Stimulated activated CD4-positive, alpha-beta T cell treated with anti-CD3 and anti-CD28 coated beads, Interleukin-15, amount 100 ng/mL, for 48 hours (primary cell): ENCODE measurements at regions not wholly inside any gene's neighbourhood (a gene's known extent, or its start where the extent isn't known, plus 50 kb on each side); places are given as distances from the start of the nearest gene placed in this dataset.
"Not testable (repeated sequence)": the region's sequence is repeated elsewhere in the genome, so short reads cannot be mapped to it uniquely, and the experiment has no call there.

Source experiments
- DNase-seq, 2 donors: peaks; one replicate each; pipeline ENCODE4 v3.0.0-alpha.2; 2020; ENCODE audit warnings: low read depth in 2 of 2

- DNase-seq = not testable (repeated sequence)
Observed at GRCh38 chr5:166810093-166810658, 1481.3 kb upstream of the WWC1 start.

GRCh38 chr5:166810721-166811120 lies 1480.7 kb upstream of the WWC1 start:
- no peak for DNase-seq

- no peak for DNase-seq
Observed at GRCh38 chr5:166823360-166823759, 1468.1 kb upstream of the WWC1 start.

- no peak for DNase-seq
Observed at GRCh38 chr5:166834246-166834645, 1457.2 kb upstream of the WWC1 start.

- no peak for DNase-seq
Observed at GRCh38 chr5:166845044-166845443, 1446.4 kb upstream of the WWC1 start.

- DNase-seq = no peak
Observed at GRCh38 chr5:166856791-166857190, 1434.7 kb upstream of the WWC1 start.

- DNase-seq = no peak
Observed at GRCh38 chr5:166860426-166860825, 1431.0 kb upstream of the WWC1 start.

GRCh38 chr5:166862581-166862980 lies 1428.9 kb upstream of the WWC1 start:
- DNase-seq = no peak

- DNase-seq = no peak
Observed at GRCh38 chr5:166865206-166865605, 1426.2 kb upstream of the WWC1 start.

GRCh38 chr5:166880456-166880855 lies 1411.0 kb upstream of the WWC1 start:
- DNase-seq = no peak

GRCh38 chr5:166881802-166882201 lies 1409.6 kb upstream of the WWC1 start:
- no peak for DNase-seq

GRCh38 chr5:166883016-166883415 lies 1408.4 kb upstream of the WWC1 start:
- no peak for DNase-seq

GRCh38 chr5:166898166-166898565 lies 1393.3 kb upstream of the WWC1 start:
- no peak for DNase-seq

GRCh38 chr5:166899343-166899742 lies 1392.1 kb upstream of the WWC1 start:
- no peak for DNase-seq

- no peak for DNase-seq
Observed at GRCh38 chr5:166904571-166904970, 1386.9 kb upstream of the WWC1 start.

GRCh38 chr5:166906991-166907713 lies 1384.3 kb upstream of the WWC1 start:
- no peak for DNase-seq

- no peak for DNase-seq
Observed at GRCh38 chr5:166909040-166909439, 1382.4 kb upstream of the WWC1 start.

GRCh38 chr5:166909926-166910325 lies 1381.5 kb upstream of the WWC1 start:
- no peak for DNase-seq

GRCh38 chr5:166910995-166911394 lies 1380.5 kb upstream of the WWC1 start:
- DNase-seq = no peak

- DNase-seq = no peak
Observed at GRCh38 chr5:166916021-166916420, 1375.4 kb upstream of the WWC1 start.

- no peak for DNase-seq
Observed at GRCh38 chr5:166926138-166926537, 1365.3 kb upstream of the WWC1 start.

GRCh38 chr5:166926806-166927475 lies 1364.5 kb upstream of the WWC1 start:
- DNase-seq = not testable (repeated sequence)

- no peak for DNase-seq
Observed at GRCh38 chr5:166936351-166936750, 1355.1 kb upstream of the WWC1 start.
